ENCODE measurements at regions not wholly inside any gene's neighbourhood (a gene's known extent, or its start where the extent isn't known, plus 50 kb on each side); places are given as distances from the start of the nearest gene placed in this dataset.

- TF ChIP-seq GATA3 (IDR thresholded peaks at IDR 0.05; ENCODE audit: borderline replicate concordance), result no peak
- no peak for TF ChIP-seq CHD4 (IDR thresholded peaks at IDR 0.05; ENCODE audit: borderline replicate concordance)
- no peak for TF ChIP-seq TFCP2L1 (CRISPR knock-in tag; IDR thresholded peaks at IDR 0.05)
- TF ChIP-seq POLR2AphosphoS2 (conservative IDR thresholded peaks at IDR 0.05; ENCODE audit: low read length), result no peak
- TF ChIP-seq ZSCAN20 (CRISPR knock-in tag; IDR thresholded peaks at IDR 0.05), result no peak
- no peak for TF ChIP-seq SREBF2 (IDR thresholded peaks at IDR 0.05)
- no peak for TF ChIP-seq TP53 (CRISPR knock-in tag; IDR thresholded peaks at IDR 0.05)
- no peak for TF ChIP-seq FOSL2 (IDR thresholded peaks at IDR 0.05)
- TF ChIP-seq FOSL2 (CRISPR knock-in tag; IDR thresholded peaks at IDR 0.05), result no peak
- TF ChIP-seq CBX8 (IDR thresholded peaks at IDR 0.05), result no peak
- no peak for TF ChIP-seq CHD2 (IDR thresholded peaks at IDR 0.05; ENCODE audit: low read length, partially characterized antibody)
- no peak for TF ChIP-seq EHF (CRISPR knock-in tag; IDR thresholded peaks at IDR 0.05)
- TF ChIP-seq RCOR1 (IDR thresholded peaks at IDR 0.05; ENCODE audit: low read depth, low read length), result no peak
- no peak for TF ChIP-seq PHF8 (IDR thresholded peaks at IDR 0.05; ENCODE audit: borderline replicate concordance, low read depth)
- no peak overlapping the region for H3K4me2 ChIP-seq
- H3K27ac ChIP-seq, result no peak overlapping the region
- DNase-seq (ENCODE audit: low read depth in 1 of 2, low spot score in 1 of 2) (no peak), FAIRE-seq (no peak), ATAC-seq (no peak)
- no peak overlapping the region for H3K4me3 ChIP-seq
- no peaks in the 10 kb centered on the region for H3K4me1 ChIP-seq
- ChIA-PET CTCF (interaction anchor here (1.9 to 5.5 kb wide), 2 partner anchors 13 to 18 kb away, joined by 6 to 41 read pairs; no protein-coding TSS in a partner anchor), POLR2A (no interaction called here)
- H3K9me3 ChIP-seq, result no peaks in the 10 kb centered on the region
- 76% methylated on average over 7 of the region's 7 CpGs for WGBS (ENCODE audit: missing lambda C conversion rate)
These were observed 64.3 kb upstream of the GGTA1 start for GRCh38 chr9:121563881-121564460.

GRCh38 chr9:121564504-121565260, 65.0 kb upstream of the GGTA1 start:
- no peaks in the 10 kb centered on the region for H3K4me1 ChIP-seq
- 67% methylated on average over 10 of the region's 11 CpGs for WGBS (ENCODE audit: missing lambda C conversion rate)
- no peak overlapping the region for H3K4me3 ChIP-seq
- DNase-seq (ENCODE audit: low read depth in 1 of 2, low spot score in 1 of 2) (no peak), FAIRE-seq (no peak), ATAC-seq (no peak)
- no peak for TF ChIP-seq HEYL (CRISPR knock-in tag; IDR thresholded peaks at IDR 0.05)
- no peak for TF ChIP-seq NR3C1 (IDR thresholded peaks at IDR 0.05)
- TF ChIP-seq CEBPB (IDR thresholded peaks at IDR 0.05), result no peak
- TF ChIP-seq GATA3 (IDR thresholded peaks at IDR 0.05; ENCODE audit: borderline replicate concordance), result no peak
- no peak for TF ChIP-seq RARB (CRISPR knock-in tag; IDR thresholded peaks at IDR 0.05)
- TF ChIP-seq E2F6 (IDR thresholded peaks at IDR 0.05; ENCODE audit: borderline replicate concordance, low read depth), result no peak
- TF ChIP-seq CHD2 (IDR thresholded peaks at IDR 0.05; ENCODE audit: low read length, partially characterized antibody), result no peak
- TF ChIP-seq POLR2A (IDR thresholded peaks at IDR 0.05; ENCODE audit: low read length), result no peak
- TF ChIP-seq MAFK (IDR thresholded peaks at IDR 0.05; ENCODE audit: partially characterized antibody), result no peak
- no peak for TF ChIP-seq SREBF2 (IDR thresholded peaks at IDR 0.05)
- TF ChIP-seq BHLHE40 (IDR thresholded peaks at IDR 0.05; ENCODE audit: low read depth, low read length), result no peak
- TF ChIP-seq ESRRA (IDR thresholded peaks at IDR 0.05; ENCODE audit: borderline replicate concordance, low read length), result no peak
- no peak for TF ChIP-seq HOXB13 (CRISPR knock-in tag; IDR thresholded peaks at IDR 0.05; ENCODE audit: low read depth)
- no peak for TF ChIP-seq TFCP2L1 (CRISPR knock-in tag; IDR thresholded peaks at IDR 0.05)
- TF ChIP-seq HDAC2 (IDR thresholded peaks at IDR 0.05), result no peak
- TF ChIP-seq CTCF (IDR thresholded peaks at IDR 0.05), result no peak
- TF ChIP-seq ZSCAN20 (CRISPR knock-in tag; IDR thresholded peaks at IDR 0.05), result no peak
- TF ChIP-seq NFE2L2 (conservative IDR thresholded peaks at IDR 0.05; ENCODE audit: low read length), result no peak
- no peak for TF ChIP-seq PHF8 (IDR thresholded peaks at IDR 0.05; ENCODE audit: borderline replicate concordance, low read depth)
- no peak for TF ChIP-seq CBX8 (IDR thresholded peaks at IDR 0.05)
- no peak overlapping the region for H3K4me2 ChIP-seq
- no peaks in the 10 kb centered on the region for H3K9me3 ChIP-seq
- CTCF ChIA-PET, result interaction anchor here (1.9 to 5.5 kb wide), 2 partner anchors 14 to 19 kb away, joined by 6 to 41 read pairs; no protein-coding TSS in a partner anchor
- H3K27ac ChIP-seq, result no peak overlapping the region
- POLR2A ChIA-PET, result no interaction called here
